GM12891 (cell line): ENCODE measurements at regions not wholly inside any gene's neighbourhood (a gene's known extent, or its start where the extent isn't known, plus 50 kb on each side); places are given as distances from the start of the nearest gene placed in this dataset.

ENCODE experiments used
- DNase-seq: peaks from one replicate; pipeline ENCODE4 v3.0.0; 2011; ENCODE audit warnings: low spot score; ENCODE audit not compliant: insufficient read length
- FAIRE-seq: peaks from 2 replicates; lab custom pipeline; 2011; peaks lifted over from hg19 to GRCh38; lab: Jason Lieb, UNC
- PAX5 ChIP-seq: IDR thresholded peaks from 2 replicates; pipeline ENCODE4 v1.6.1; 2011; ENCODE audit warnings: low read length, moderate library complexity, mild to moderate bottlenecking; ENCODE audit not compliant: insufficient read depth, severe bottlenecking
- POLR2A ChIP-seq: IDR thresholded peaks from 2 replicates; pipeline ENCODE4 v1.6.1; 2011; ENCODE audit warnings: low read depth, low read length, control low read depth
- POLR2AphosphoS5 ChIP-seq: IDR thresholded peaks from 2 replicates; pipeline ENCODE4 v1.6.1; 2011; ENCODE audit warnings: low read depth, low read length, control low read depth
- POU2F2 ChIP-seq: IDR thresholded peaks from 2 replicates; pipeline ENCODE4 v1.6.1; 2011; ENCODE audit warnings: low read depth, mild to moderate bottlenecking, control low read depth, low read length, moderate library complexity
- SPI1 ChIP-seq: IDR thresholded peaks from 2 replicates; pipeline ENCODE4 v1.6.1; 2011; ENCODE audit warnings: low read depth, low read length, control low read depth
- TAF1 ChIP-seq: IDR thresholded peaks from 2 replicates; pipeline ENCODE4 v1.6.1; 2011; ENCODE audit warnings: low read depth, low read length, control low read depth

DNA sequence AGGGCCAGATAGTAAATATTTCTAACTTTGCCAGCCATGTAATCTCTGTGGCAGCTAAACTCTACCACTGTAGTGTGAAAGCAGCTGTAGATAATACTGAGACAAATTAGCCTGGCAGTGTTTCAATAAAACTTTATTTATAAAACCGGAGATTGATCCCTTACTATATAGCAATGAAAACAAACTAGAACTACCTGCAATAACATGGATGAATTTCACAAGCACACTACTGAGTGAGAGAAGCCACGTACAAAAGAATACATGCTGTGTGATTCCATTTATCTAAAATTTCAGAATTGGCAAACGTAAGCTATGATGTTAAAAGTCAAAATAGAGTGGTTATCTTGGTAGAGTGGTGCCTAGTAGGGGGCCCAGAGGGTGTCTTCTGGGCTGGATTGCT, 198.7 kb upstream of the SGK1 start:
- TF ChIP-seq POLR2A (no peak), POU2F2 (no peak), TAF1 (no peak), POLR2AphosphoS5 (no peak), PAX5 (no peak), SPI1 (no peak)
- FAIRE-seq: no peak
- DNase-seq: no peak

DNA sequence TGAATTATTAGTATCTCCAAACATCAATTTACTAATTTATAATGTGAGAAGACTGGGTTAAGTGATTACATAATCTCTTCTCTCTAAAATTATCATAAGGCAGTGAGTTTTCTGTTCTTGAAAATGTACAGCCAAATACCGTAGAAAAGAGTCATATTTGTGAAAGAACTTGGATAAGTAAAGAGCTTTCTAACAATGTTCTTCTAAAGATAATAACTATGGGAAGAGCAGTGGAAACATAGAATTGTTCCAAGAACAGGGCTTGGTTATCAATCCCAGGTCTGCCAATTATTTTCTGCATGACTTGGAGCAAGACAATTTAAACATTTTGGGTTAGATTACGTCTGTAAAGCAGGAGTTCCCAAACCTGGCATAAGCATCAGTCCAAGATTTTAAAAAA, 198.1 kb upstream of the SGK1 start:
- no peak for TF ChIP-seq PAX5
- no peak for TF ChIP-seq SPI1
- no peak for TF ChIP-seq POLR2AphosphoS5
- TF ChIP-seq TAF1: no peak
- TF ChIP-seq POLR2A: no peak
- no peak for TF ChIP-seq POU2F2
- FAIRE-seq: no peak
- no peak for DNase-seq

- DNase-seq (no peak), FAIRE-seq (no peak)
- TF ChIP-seq SPI1: no peak
- no peak for TF ChIP-seq POLR2A
- no peak for TF ChIP-seq POU2F2
- TF ChIP-seq TAF1: no peak
- no peak for TF ChIP-seq PAX5
- no peak for TF ChIP-seq POLR2AphosphoS5
Measured at GRCh38 chr6:134512981-134513391, 195.1 kb upstream of the SGK1 start.

DNA sequence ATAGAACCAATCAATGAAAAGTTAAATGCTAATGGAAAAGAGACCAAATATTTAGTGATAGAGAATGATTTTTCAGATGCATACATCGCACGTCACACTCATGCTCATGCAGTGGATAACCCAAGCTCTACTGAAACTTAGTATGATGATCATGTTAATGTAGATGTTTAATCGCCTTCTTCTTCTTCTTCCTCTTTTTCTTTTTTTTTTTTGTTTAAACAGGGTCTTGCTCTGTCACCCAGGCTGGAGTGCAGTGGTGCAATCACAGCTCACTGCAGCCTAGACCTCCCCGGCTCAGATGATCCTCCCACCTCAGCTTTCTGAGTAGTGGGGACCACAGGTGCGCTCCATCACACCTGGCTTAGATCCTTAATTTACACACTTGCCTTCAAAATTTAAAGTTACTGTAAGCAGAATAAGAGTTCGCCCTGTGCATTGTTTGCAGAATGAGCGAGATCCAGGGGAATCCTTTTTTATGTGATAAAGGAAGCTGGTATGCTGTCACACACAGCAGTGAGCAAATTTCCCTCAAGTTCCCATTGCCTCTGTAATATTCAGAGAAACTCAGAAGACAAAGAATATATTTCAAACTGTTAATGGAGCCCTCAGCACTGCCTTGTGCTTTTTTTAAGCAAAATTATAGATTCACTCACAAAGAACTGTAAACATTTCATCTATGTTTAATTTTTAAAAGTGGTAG, 194.2 kb upstream of the SGK1 start:
- FAIRE-seq: no peak
- no peak for DNase-seq
- no peak for TF ChIP-seq PAX5
- no peak for TF ChIP-seq POU2F2
- TF ChIP-seq TAF1: no peak
- no peak for TF ChIP-seq POLR2A
- TF ChIP-seq POLR2AphosphoS5: no peak
- TF ChIP-seq SPI1: no peak

DNA sequence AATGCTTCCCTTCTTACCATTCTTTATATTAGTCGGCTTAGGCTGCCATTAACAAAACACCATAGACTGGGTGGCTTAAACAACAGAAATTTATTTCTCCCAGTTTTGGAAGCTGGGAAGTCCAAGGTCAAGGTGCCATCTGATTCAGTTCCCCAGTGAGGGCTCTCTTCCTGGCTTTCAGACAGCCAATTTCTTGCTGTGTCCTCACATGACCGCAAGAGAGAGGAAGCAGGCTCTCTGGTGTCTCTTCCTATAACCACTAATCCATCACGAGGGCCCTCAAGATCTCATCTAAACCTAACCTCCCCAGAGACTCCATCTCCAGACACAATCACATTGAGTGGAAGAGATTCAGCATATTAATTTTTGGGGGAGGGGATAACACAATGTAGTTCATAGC, 193.0 kb upstream of the SGK1 start:
- TF ChIP-seq POLR2A (no peak), SPI1 (no peak), TAF1 (no peak), POLR2AphosphoS5 (no peak), PAX5 (no peak), POU2F2 (no peak)

GRCh38 chr6:134510142-134510541, 192.2 kb upstream of the SGK1 start:
- no peak for DNase-seq
- FAIRE-seq: no peak
- TF ChIP-seq TAF1: no peak
- no peak for TF ChIP-seq POU2F2
- TF ChIP-seq POLR2A: no peak
- no peak for TF ChIP-seq PAX5
- no peak for TF ChIP-seq POLR2AphosphoS5
- TF ChIP-seq SPI1: no peak

More for the DNA sequence above, 193.0 kb upstream of the SGK1 start:
- DNase-seq (no peak), FAIRE-seq (no peak)

GRCh38 chr6:134508862-134509498, 191.1 kb upstream of the SGK1 start:
- DNase-seq: no peak
- no peak for FAIRE-seq
- TF ChIP-seq TAF1 (no peak), PAX5 (no peak), POLR2A (no peak), POLR2AphosphoS5 (no peak), POU2F2 (no peak), SPI1 (no peak)

GRCh38 chr6:134506162-134506561, 188.2 kb upstream of the SGK1 start:
- TF ChIP-seq TAF1: no peak
- no peak for TF ChIP-seq SPI1
- no peak for TF ChIP-seq POLR2A
- TF ChIP-seq POLR2AphosphoS5: no peak
- TF ChIP-seq PAX5: no peak
- TF ChIP-seq POU2F2: no peak
- no peak for DNase-seq
- no peak for FAIRE-seq

- FAIRE-seq (no peak), DNase-seq (no peak)
- TF ChIP-seq POLR2A: no peak
- no peak for TF ChIP-seq POLR2AphosphoS5
- TF ChIP-seq POU2F2: no peak
- no peak for TF ChIP-seq SPI1
- TF ChIP-seq PAX5: no peak
- TF ChIP-seq TAF1: no peak
Measured at GRCh38 chr6:134503585-134504281, 185.8 kb upstream of the SGK1 start.
